ENCODE measurements at regions not wholly inside any gene's neighbourhood (a gene's known extent, or its start where the extent isn't known, plus 50 kb on each side); places are given as distances from the start of the nearest gene placed in this dataset.

DNA sequence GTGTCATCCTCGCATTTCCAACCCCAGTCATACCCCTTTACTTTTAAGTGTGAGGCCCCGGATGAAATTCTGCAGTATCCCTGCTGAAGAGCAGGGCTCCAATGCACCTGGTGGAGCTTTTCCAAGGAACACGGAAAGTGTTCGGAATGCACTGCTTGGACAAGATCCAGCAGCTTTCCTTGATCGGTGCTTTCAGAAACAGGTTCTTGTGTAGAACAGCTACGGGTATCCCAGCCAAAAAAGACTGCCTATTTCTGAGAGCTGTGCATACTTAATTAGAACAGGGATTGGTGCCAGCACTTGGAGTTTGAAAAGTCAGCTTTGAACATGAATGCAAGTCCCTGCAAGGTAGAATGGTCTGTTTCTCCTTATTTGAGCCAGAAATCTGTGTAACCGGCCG lies 87.2 kb upstream of the C1QTNF9B start:
- DNase-seq: no peak

DNA sequence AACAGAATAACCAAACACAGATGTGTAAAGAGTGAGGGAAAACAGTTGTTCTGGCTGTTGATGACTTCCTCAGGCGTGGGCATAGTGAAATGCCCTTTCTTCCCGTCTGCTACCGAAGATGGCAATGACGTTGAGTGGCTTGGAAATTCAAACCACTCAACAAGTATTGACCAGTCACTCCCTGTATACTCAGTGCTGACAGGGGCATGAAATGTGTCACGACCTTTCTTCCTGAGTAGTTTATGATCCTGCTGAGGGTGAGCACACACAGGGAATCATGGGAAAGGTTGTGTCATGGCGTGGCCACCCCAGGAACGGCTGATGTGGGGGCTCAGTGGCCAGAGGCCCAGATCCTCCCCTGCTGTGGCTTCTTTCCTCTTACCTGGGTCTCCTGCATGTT lies 87.8 kb upstream of the C1QTNF9B start:
- DNase-seq: no peak

DNA sequence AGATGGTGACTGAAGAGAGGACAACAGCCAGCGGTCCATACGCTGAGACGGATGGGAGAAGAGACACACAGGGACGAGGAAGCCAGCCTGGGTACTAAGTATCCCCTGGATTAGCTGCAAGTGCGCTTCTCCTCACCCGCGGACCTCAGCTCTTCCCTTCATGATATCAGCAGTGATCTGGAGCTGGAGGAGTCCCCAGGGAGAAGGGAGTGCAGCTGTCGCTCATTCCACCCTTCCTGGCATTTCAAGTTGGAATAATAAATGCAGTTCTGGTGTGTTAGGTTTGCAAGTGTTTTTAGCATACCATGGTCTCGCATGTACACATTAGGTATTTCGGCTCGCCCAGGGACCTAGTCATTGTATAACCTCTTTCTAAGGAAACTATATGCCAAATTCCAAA lies 88.5 kb upstream of the C1QTNF9B start:
- DNase-seq: no peak

DNA sequence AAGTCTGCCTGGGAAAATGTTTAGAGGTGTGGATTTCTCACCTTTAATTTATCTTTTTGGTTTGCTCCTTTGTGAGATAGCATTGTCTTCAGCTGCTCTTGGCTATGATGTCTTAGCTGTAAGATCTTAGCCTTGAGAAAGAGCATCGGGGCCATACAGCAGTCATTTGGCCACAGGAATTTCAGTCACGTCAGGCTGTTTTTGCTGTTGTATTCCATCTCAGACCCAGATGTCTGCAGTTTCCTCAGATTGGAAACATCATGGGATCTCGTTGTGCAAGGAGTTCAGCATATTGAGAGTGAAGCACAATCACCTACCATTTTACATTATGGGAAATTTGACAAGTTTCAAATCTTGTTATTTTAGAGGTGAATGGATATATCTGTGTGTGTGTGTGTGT lies 89.3 kb upstream of the C1QTNF9B start:
- DNase-seq: no peak

DNA sequence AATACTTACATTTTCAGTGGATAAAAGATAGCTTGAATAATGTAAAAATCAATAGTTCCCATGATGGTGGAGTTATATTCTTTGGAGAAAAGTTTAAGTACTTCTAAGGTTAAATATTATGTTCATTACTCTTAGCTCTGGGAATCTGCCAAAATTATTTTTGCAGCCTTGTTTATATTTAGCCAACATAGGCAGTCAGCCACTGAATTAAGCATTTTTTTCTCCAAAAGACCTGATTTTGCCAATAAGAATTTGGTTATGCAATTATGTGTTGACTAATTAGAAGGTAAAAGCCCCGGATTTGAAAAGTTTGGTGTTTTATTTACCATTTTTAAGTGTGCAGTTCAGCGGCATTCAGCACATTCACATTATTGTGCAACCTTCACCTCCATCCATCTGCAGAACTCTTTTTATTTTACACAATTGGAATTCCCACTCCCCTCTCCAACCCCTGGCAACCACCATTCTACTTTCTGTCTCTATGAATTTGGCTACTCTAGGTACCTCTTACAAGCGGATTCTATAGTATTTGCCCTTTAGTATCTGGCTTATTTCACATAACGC lies 90.1 kb upstream of the C1QTNF9B start:
- no peak for DNase-seq

DNA sequence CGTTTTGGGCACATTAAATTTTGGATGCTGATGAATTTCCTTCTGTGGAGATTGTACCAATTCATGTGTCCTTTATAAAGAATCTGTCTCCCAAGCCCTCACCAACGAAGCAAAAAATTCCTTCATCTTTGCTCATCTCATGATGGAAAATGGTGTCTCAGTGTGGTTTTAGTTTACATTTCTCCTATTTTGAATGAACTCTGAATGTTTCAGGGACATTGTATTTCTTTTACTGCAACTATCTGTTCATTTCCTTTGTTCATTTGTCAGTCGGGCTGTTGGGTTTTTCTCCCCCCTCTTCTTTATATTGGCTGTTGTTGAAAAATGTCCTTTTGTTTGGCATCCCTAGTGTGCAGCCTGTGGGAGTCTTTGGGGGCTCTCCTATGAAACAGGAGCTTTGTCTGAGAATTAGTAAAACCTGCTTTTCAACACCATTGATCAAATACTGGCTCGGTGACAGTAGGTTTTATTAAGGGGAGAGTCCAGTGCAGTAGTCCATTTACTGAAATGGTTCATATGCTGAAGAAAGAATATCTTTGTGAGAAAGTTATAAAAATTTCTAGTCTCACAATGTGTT lies 91.3 kb upstream of the C1QTNF9B start:
- DNase-seq: no peak

DNA sequence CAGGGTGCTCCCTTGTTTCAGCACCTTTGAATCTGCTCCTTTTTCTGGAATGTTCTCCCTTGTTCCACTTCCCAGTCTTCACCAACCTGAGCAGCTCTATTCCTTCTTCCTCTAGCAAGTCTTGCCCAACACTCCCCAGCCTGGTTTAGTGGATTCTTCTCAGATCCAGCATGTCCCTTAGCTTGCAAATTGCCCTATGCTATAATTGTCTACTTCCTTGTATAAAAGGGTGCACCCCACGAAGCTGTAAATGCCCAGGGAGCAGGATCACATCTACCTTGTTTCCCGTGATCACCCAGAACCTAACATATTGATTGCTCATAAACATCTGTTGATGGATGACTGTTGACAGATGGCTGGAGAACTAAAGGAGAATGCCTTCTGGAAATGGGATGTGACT lies 93.2 kb upstream of the C1QTNF9B start:
- DNase-seq: no peak

DNA sequence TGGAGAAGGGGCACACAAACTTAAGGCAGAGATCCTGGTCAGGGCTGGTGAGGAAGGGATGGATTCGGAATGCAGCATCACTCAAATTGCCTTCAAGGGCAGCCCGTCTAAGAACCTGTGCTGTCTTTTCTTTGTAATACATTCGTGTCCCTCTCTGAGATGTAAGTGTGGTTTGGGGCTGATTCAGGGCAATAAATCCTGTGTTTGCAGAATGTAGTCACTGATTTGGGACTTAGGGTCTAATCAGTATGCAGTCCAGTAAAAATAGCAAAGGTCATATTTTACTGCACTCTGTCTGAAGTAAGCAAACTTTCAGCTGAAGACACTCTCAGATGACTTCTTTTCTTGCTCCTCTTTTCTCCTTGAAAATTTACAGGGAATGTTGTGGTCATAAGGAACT lies 93.8 kb upstream of the C1QTNF9B start:
- DNase-seq: no peak

DNA sequence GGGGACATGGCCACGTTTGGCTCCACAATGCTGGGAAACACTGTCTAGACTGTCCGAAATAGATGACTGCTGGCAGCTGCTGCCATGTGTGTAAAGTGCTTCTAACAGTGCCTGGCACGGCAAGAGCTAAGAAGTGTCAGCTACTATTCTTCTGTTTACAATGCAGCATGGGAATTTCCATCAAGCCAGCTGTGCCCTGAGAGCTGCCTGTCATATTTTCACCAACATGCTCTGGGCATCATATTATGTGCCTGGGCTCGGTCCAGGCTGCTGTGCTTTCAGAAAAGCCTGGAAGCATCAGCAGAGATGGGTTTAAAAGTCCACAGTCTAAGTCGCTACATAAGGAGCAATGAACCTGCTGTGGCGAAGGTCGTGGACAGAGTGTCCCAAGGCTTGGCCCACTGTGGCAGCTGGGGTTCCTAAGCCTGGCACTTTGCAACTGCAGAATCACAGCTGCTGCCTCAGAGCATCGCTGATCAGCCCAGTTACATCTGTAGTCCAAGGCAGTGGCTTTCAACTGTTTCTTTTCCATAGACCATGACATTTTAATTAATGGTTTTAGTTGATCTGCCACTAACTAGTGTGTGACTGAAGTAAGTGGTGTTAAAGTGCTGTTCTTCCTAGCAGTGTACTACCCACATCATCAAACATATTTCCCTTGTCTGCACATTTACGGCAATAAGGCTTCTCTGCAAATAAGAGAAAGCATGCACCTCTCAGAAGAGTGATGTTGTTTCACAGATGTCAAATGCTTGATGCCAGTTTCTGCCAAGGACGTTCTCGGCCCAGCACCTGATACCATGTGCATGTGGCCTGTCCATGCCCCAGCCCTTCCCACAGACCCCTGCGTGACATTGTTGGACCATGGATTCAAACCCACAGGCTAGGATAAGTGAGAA lies 95.7 kb upstream of the C1QTNF9B start:
- no peak for DNase-seq

DNA sequence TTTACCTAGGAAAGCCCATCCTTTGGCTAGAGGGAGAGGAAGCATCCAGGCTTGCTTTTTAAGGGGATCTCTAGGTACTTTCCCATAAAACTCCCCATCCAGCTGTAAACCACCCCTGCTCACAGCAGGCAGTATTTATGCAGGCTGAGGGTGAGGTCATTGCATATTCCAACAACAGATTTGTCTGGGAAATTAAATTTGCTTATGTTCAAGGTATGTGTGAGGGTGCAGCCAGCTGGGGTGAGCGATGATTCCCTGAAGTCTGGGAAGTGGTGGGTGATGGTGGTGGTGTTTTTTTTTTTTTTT lies 96.3 kb upstream of the C1QTNF9B start:
- DNase-seq: no peak

DNA sequence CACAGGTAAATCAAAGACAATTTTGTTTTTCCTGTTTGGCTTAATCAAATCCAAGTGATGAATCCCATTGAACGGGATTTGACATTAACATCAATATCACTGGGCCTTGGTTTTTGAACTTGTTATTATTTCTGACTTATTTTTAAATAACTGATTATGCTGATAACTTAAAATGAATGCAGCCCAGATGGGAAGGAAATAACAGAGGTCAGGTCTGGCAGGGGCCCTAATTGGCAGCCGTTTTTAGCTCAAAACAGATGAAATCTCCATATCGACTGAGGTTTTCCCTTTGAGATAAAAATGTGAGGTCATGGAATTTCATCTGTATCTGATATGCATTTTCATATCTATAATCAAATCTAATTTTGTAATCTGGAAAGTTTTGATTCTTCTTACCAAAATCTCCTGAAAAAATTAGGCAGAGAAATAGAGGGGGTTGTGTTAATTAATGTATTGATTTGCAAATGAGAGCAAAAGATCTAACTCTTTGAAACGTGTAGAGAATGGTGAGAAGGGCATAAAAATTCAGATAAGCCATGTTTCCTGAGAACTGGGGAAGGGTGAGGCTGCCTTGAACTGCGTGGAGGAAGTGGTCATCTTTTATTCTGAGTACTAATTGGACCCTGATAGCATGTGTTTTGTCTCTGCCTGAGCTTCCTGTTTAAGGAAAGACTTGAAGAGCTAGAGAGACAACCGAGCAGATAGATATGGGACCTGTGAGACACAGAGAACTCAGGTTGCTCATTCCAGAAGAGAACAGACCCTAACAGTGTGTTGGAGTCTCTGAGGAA lies 98.2 kb upstream of the C1QTNF9B start:
- no peak for DNase-seq

DNA sequence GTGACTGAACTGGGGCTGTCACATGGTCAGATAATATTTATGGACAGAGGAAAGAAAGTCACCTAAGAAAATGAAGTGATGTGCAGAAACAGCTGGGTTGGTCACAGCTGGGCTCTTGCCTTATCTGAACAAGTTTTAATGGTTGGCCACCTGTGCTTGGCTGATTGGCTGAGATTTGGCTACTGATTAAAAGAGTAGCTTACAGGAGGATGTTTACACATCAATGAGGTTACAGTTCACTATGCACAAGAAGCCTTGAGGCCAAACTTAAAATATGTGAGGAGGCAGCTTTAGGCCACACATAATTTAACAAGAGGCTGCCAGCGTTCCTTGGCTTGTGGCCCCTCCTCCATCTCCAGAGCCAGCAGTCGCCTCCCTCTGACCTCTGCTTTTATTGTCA lies 99.2 kb upstream of the C1QTNF9B start:
- DNase-seq: no peak

DNA sequence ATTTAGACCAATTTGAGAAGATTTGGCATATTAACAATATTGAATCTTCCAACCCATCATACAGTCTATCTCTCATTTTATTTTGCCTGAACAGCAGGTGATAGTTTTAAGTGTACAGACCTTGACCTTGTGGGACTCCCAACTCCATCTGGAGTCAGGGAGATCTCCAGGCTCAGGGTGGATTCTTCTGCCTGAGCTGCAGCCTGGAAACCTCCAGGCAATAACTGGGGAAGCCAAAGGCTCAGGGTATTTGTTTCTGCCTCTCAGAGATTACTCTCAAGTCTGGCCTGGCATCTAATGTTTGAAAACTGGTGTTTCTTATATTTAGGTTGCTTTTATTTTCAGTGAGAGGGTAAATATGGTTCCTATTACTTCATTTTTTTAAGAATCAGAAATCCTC lies 102.1 kb upstream of the C1QTNF9B start:
- no peak for DNase-seq

DNA sequence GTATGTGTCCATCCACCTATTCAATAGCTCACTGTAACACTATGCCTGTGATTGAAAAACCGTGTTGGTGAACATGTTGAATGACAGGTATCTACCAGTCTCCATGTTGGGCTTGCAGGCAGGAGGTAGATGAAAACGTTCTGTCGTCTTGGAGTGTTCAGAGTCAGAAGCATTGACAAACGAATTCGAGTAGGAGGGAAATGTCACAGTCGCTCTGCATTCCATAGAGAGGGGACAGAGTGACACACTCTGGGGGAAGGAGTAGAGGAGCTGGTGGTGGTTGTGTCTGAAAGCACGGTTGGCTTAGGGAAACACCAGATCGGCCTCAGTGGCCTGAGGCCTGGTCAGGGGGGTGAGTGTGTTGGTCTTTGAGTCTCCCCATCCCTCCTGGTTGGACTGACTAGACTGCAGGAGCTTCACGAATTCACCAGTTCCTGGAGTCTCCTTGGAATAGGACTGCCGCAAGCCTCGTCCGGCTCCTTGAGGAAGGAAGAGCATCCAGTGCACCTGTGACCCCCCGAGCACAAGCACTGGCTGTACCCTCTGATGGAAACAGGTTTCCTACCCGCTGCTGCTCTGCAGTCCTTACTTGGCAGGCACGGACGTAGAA lies 105.0 kb upstream of the C1QTNF9B start:
- DNase-seq: no peak

DNA sequence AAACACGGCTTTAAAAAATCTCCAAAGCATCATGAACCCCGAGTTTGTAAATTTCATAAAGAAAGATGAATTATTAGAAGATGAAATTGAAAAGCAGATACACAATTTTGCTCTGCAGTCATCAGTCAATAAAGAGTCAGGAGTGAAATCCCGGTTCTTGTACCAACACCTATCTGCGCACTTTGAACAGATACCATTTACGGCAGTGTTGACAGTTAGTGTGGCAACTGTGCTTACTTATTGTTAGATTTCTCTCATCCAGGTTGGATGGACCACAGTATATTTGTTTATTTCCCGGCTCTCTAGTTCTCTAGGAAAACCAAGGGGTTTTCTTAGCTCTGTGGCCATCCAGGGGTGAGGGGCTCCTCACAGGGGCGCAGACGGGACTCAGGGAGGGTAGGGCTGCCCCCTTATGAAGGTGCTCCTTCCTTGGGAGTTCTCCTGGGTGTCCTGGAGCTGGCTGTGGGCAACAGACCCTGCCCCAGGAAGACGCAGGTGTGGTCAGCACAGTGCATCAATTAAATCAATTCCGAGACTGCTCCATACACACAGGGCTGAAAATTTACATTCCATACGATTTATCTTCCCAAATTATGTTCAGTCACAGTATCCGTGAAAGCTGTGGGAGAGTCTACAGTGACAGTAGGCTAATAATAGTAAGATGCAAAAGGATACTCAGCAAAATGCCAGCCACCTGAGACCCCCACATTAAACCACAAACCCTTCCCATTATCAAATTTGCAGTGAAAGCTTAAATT lies 107.0 kb upstream of the C1QTNF9B start:
- DNase-seq: no peak

DNA sequence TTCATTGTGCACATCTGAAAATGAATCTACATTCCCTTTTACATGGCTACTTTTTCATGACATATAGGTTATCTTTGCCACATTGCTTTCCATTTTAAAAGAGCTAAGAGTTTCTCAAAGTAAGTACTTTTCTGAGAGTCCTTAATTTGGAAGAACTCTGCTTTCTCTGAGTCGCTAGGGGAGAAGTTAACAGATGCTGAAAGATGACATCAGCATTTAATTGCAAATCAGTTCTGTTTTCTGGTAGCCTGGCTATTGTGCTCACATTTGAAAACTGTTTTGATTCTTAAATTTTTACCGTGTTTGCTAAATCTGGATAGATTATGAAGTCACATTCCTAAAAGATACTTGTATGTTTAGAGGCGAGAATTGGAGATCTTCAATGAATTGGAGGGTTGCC lies 107.7 kb upstream of the C1QTNF9B start:
- no peak for DNase-seq

DNA sequence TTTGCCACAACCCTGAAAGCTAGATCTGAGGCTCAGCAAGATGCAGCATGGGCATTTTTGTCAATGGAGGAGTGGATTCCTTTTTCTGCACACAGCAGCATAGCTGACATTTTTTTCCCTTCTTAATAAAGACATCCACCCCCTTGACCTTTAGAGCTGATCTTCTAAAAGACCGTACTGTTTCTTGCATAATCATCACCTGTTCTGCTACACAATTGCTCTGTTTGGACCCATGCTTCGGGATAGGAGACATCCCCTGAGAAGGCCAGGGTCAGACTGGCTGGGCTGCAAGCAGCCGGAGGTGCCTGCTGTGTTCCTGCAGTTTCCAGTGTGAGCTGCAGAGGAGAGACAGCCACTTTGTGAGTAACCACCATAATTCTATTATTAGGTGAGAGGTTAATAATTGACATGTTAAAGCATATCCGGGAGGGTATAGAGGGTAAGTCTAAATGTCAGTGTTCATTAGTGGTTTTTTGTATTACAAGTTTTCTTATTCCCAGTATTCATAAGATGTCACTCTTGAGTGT lies 108.5 kb upstream of the C1QTNF9B start:
- DNase-seq: no peak

DNA sequence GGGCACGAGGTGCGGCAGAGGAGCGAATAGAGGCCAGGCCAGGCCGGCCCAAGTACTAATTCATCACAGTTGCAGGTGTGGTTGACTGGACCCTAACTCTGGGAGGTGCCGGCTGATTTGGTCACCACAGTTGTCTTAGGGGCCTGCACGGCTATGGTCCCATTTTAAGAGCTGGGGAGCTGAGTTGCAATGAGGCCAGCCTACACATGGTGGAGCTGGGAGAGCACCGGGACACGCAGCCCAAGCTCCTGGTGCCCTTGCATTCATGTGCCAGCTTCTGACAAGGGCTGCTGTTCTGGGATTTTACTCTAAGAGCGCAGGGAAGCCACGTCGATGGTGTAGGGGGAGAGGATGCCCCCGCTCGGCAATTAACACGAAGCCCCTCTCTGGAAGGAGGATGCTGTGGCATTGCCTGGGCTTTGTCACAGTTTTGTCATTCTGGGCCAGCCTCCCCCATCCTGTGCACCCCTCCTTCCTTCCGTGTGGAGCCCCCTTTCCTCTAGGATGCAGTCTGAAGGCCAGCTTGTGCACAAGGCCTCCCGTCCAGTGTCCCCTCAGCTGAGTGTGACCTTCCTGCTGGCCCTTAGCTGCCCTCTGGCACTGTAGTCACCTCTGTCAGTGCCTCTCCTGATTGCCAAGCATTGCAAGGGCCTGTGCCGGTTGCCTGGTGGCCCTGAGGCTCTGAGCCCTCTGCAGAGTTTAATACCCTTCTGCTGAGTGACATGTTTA lies 109.4 kb upstream of the C1QTNF9B start:
- no peak for DNase-seq

DNA sequence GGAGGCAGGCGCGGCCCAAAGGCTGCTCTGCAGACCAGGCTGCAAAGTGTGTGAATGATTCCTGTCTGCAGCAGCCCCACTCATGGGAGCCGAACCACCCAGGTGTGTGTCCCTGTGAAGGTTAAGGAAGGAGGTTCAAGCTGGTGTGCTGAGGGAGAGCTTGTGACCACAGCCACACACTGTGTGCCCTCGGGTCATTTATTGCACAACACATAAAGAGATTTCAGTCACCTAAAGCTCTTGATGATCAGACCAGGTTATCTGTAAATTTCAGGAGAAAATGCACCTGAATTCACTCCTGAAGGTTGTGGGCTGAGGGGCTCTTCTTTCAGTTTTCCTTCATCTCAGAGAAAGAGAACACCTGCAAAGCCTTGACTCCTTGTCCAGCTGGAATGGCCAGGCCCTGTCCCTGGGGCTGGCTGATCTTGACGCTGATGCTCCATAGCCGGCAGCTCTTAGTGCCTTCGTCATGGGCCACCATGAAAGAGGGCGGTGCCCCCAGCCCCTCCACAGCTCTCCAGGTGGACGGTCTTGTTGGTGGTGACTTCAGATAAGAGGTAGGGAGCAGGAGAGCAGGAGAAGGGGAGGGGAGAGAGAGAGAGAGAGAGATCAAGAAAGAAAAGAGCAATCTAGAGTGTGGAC lies 110.8 kb upstream of the C1QTNF9B start:
- DNase-seq: no peak

DNA sequence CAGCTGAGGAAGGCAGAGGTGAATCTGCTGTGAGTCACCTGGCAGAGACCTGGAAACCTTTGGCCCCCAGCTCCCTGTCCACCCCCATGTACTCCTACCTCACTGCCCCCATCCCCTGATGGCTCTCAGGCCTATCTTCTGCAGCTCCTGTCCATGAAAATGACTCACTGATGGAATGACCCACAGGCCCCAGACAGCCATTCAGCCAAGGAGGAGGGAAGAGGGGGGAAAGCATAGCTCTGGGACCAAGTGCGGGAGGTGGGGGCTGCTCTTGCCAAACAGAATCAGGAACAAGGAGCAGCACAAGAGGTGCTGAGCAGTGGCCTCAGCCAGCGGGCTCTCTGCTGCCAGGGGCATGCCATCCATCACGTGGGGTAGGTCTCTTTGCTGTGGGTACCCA lies 111.4 kb upstream of the C1QTNF9B start:
- no peak for DNase-seq

DNA sequence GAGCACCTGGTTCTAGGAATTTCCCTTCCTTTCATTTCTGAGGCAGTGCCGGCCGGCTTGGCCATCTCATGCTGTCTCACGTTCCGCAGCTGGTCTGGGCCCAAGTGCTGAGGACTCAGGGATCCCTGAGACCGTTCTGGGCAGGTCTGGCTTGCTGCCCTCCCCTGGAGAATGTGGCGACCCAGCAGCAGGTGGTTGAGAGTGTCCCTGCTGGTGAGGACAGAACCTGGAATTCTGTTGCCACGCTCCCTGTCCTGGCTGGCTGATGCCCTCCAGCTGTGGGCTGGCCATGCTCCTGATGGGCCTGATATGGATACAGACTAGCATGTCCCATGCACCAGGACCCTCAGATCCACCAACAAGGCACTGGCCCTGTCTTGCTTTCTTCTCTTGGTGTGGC lies 114.0 kb upstream of the C1QTNF9B start:
- DNase-seq: no peak
